Gastroesophageal sphincter (tissue), 3 donors: ENCODE measurements at regions not wholly inside any gene's neighbourhood (a gene's known extent, or its start where the extent isn't known, plus 50 kb on each side); places are given as distances from the start of the nearest gene placed in this dataset.

Source experiments
- EP300 ChIP-seq: sonication (generic); formaldehyde crosslinking; IDR thresholded peaks from one replicate; pipeline ENCODE4 v1.6.1; 2017; ENCODE audit warnings: antibody characterized with exemption, mild to moderate bottlenecking
- POLR2A ChIP-seq, 2 donors: fragments of 450-650 bp; IDR thresholded peaks; one replicate each; pipeline ENCODE4 v1.6.1; 2017; ENCODE audit warnings: antibody characterized with exemption in 2 of 2, mild to moderate bottlenecking in 2 of 2, moderate library complexity in 1 of 2
- POLR2AphosphoS5 ChIP-seq: sonication (generic); formaldehyde crosslinking; IDR thresholded peaks from one replicate; pipeline ENCODE4 v1.6.1; 2017; ENCODE audit warnings: antibody characterized with exemption
- TF ChIP-seq, protein P1 (sequence below), 4 experiments: fragments of 200-600 bp in 2 of 4; fragments of 450-650 bp in 2 of 4; sonication (generic) in 1 of 4; IDR thresholded peaks; one replicate each; pipeline ENCODE4 v1.5.1; 2017 to 2019; ENCODE audit warnings: antibody characterized with exemption in 4 of 4, mild to moderate bottlenecking in 2 of 4, moderate library complexity in 2 of 4

- no peak for TF ChIP-seq POLR2A (IDR thresholded peaks at IDR 0.05)
- no peak for TF ChIP-seq POLR2AphosphoS5
- TF ChIP-seq, protein P1, sequence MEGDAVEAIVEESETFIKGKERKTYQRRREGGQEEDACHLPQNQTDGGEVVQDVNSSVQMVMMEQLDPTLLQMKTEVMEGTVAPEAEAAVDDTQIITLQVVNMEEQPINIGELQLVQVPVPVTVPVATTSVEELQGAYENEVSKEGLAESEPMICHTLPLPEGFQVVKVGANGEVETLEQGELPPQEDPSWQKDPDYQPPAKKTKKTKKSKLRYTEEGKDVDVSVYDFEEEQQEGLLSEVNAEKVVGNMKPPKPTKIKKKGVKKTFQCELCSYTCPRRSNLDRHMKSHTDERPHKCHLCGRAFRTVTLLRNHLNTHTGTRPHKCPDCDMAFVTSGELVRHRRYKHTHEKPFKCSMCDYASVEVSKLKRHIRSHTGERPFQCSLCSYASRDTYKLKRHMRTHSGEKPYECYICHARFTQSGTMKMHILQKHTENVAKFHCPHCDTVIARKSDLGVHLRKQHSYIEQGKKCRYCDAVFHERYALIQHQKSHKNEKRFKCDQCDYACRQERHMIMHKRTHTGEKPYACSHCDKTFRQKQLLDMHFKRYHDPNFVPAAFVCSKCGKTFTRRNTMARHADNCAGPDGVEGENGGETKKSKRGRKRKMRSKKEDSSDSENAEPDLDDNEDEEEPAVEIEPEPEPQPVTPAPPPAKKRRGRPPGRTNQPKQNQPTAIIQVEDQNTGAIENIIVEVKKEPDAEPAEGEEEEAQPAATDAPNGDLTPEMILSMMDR (IDR thresholded peaks at IDR 0.05): no peak
- no peak for TF ChIP-seq EP300
Measured at GRCh38 chr2:14018620-14019019, 613.9 kb upstream of the LRATD1 start.
